WTC11 (cell line): ENCODE measurements at regions not wholly inside any gene's neighbourhood (a gene's known extent, or its start where the extent isn't known, plus 50 kb on each side); places are given as distances from the start of the nearest gene placed in this dataset.

Experiments
- ATF2 ChIP-seq: sonication (generic); formaldehyde crosslinking; IDR thresholded peaks from 2 replicates; pipeline ENCODE4 v1.8.1; 2022; ENCODE audit warnings: low read depth, missing genetic modification reagents, borderline replicate concordance
- ATF3 ChIP-seq: sonication (generic); formaldehyde crosslinking; conservative IDR thresholded peaks from 2 replicates; pipeline ENCODE4 v1.8.1; 2022; ENCODE audit warnings: mild to moderate bottlenecking, missing genetic modification reagents
- CREM ChIP-seq: sonication (generic); formaldehyde crosslinking; IDR thresholded peaks from 2 replicates; pipeline ENCODE4 v1.8.1; 2022; ENCODE audit warnings: mild to moderate bottlenecking, missing genetic modification reagents, moderate library complexity
- CTCF ChIP-seq: fragments of 200-600 bp; IDR thresholded peaks from 2 replicates; pipeline ENCODE4 v1.8.0; 2022; ENCODE audit warnings: antibody characterized with exemption
- ESRRA ChIP-seq: sonication (generic); formaldehyde crosslinking; IDR thresholded peaks from 2 replicates; pipeline ENCODE4 v1.8.1; 2022; ENCODE audit warnings: mild to moderate bottlenecking, missing genetic modification reagents, borderline replicate concordance
- FOXP4 ChIP-seq: sonication (generic); formaldehyde crosslinking; IDR thresholded peaks from 2 replicates; pipeline ENCODE4 v1.8.0; 2022; ENCODE audit warnings: mild to moderate bottlenecking, missing genetic modification reagents
- MAX ChIP-seq: sonication (generic); formaldehyde crosslinking; IDR thresholded peaks from 2 replicates; pipeline ENCODE4 v1.8.0; 2022; ENCODE audit warnings: mild to moderate bottlenecking, missing genetic modification reagents
- NR3C1 ChIP-seq: sonication (generic); formaldehyde crosslinking; conservative IDR thresholded peaks from 2 replicates; pipeline ENCODE4 v1.8.1; 2023; ENCODE audit warnings: low read depth, mild to moderate bottlenecking, missing genetic modification reagents
- RELA ChIP-seq: sonication (generic); formaldehyde crosslinking; IDR thresholded peaks from 2 replicates; pipeline ENCODE4 v1.8.1; 2022; ENCODE audit warnings: missing genetic modification reagents, mild to moderate bottlenecking, borderline replicate concordance
- SMAD3 ChIP-seq: sonication (generic); formaldehyde crosslinking; IDR thresholded peaks from 2 replicates; pipeline ENCODE4 v1.8.0; 2022; ENCODE audit warnings: missing genetic modification reagents, mild to moderate bottlenecking, borderline replicate concordance
- SP1 ChIP-seq: sonication (generic); formaldehyde crosslinking; conservative IDR thresholded peaks from 2 replicates; pipeline ENCODE4 v1.8.1; 2022; ENCODE audit warnings: missing genetic modification reagents
- TP53 ChIP-seq: sonication (generic); formaldehyde crosslinking; IDR thresholded peaks from 2 replicates; pipeline ENCODE4 v1.8.1; 2023; ENCODE audit warnings: mild to moderate bottlenecking, missing genetic modification reagents
- ZBTB21 ChIP-seq: sonication (generic); formaldehyde crosslinking; IDR thresholded peaks from 2 replicates; pipeline ENCODE4 v1.8.1; 2023; ENCODE audit warnings: mild to moderate bottlenecking, missing genetic modification reagents, borderline replicate concordance
- ZNF281 ChIP-seq: sonication (generic); formaldehyde crosslinking; IDR thresholded peaks from 2 replicates; pipeline ENCODE4 v1.8.0; 2023; ENCODE audit warnings: mild to moderate bottlenecking, missing genetic modification reagents

- no peak for TF ChIP-seq ATF3 (CRISPR knock-in tag)
- no peak for TF ChIP-seq MAX (CRISPR knock-in tag)
- TF ChIP-seq CTCF = no peak
- TF ChIP-seq NR3C1 (CRISPR knock-in tag) = no peak
- no peak for TF ChIP-seq SP1 (CRISPR knock-in tag)
- no peak for TF ChIP-seq ATF2 (CRISPR knock-in tag)
- TF ChIP-seq FOXP4 (CRISPR knock-in tag) = no peak
- TF ChIP-seq ESRRA (CRISPR knock-in tag) = no peak
- no peak for TF ChIP-seq ZNF281
- TF ChIP-seq RELA = no peak
- TF ChIP-seq ZBTB21 (CRISPR knock-in tag) = no peak
- TF ChIP-seq SMAD3 = no peak
- TF ChIP-seq TP53 (CRISPR knock-in tag) = no peak
- TF ChIP-seq CREM = no peak
Observed at GRCh38 chr3:182697345-182697919, 95.9 kb upstream of the ATP11B start.
